Liver (tissue), 3 donors: ENCODE measurements at regions not wholly inside any gene's neighbourhood (a gene's known extent, or its start where the extent isn't known, plus 50 kb on each side); places are given as distances from the start of the nearest gene placed in this dataset.

Experiments
- ATF3 ChIP-seq: IDR thresholded peaks from 2 replicates; pipeline ENCODE4 v1.6.1; 2016; ENCODE audit warnings: antibody characterized with exemption
- HNF4G ChIP-seq: IDR thresholded peaks from 2 replicates; pipeline ENCODE4 v1.6.1; 2016; ENCODE audit warnings: antibody characterized with exemption
- JUND ChIP-seq, 2 donors: IDR thresholded peaks; 2 replicates each; pipeline ENCODE4 v1.6.1; 2016; ENCODE audit warnings: antibody characterized with exemption in 2 of 2
- RAD21 ChIP-seq, 2 donors: IDR thresholded peaks; 2 replicates each; pipeline ENCODE4 v1.6.1; 2016; ENCODE audit warnings: antibody characterized with exemption in 2 of 2, mild to moderate bottlenecking in 2 of 2
- SP1 ChIP-seq: IDR thresholded peaks from 2 replicates; pipeline ENCODE4 v1.6.1; 2018; ENCODE audit warnings: antibody characterized with exemption, mild to moderate bottlenecking
- TAF1 ChIP-seq: conservative IDR thresholded peaks from 2 replicates; pipeline ENCODE4 v1.6.1; 2016; ENCODE audit warnings: antibody characterized with exemption, mild to moderate bottlenecking
- YY1 ChIP-seq: IDR thresholded peaks from 2 replicates; pipeline ENCODE4 v1.6.1; 2016; ENCODE audit warnings: antibody characterized with exemption, mild to moderate bottlenecking
- TF ChIP-seq, protein P1 (sequence below): fragments of 150-350 bp; IDR thresholded peaks from 2 replicates; pipeline ENCODE4 v1.5.1; 2017; ENCODE audit warnings: improper control_type of control experiment, low read depth, low read length; ENCODE audit not compliant: missing input control
- TF ChIP-seq, protein P2 (sequence below): IDR thresholded peaks from 2 replicates; pipeline ENCODE4 v1.6.1; 2016; ENCODE audit warnings: antibody characterized with exemption
- TF ChIP-seq, protein P3 (sequence below): IDR thresholded peaks from 2 replicates; pipeline ENCODE4 v1.6.1; 2016; ENCODE audit warnings: antibody characterized with exemption, mild to moderate bottlenecking
- TF ChIP-seq, protein P4 (sequence below): IDR thresholded peaks from 2 replicates; pipeline ENCODE4 v1.6.1; 2016; ENCODE audit warnings: antibody characterized with exemption
- donor health status: healthy.
- donor health status: healthy.

GRCh38 chr1:199671684-199672083 is 355.8 kb upstream of the NR5A2 start:
- TF ChIP-seq, protein P1, sequence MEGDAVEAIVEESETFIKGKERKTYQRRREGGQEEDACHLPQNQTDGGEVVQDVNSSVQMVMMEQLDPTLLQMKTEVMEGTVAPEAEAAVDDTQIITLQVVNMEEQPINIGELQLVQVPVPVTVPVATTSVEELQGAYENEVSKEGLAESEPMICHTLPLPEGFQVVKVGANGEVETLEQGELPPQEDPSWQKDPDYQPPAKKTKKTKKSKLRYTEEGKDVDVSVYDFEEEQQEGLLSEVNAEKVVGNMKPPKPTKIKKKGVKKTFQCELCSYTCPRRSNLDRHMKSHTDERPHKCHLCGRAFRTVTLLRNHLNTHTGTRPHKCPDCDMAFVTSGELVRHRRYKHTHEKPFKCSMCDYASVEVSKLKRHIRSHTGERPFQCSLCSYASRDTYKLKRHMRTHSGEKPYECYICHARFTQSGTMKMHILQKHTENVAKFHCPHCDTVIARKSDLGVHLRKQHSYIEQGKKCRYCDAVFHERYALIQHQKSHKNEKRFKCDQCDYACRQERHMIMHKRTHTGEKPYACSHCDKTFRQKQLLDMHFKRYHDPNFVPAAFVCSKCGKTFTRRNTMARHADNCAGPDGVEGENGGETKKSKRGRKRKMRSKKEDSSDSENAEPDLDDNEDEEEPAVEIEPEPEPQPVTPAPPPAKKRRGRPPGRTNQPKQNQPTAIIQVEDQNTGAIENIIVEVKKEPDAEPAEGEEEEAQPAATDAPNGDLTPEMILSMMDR, result no peak
- no peak for TF ChIP-seq SP1
- TF ChIP-seq, protein P2, sequence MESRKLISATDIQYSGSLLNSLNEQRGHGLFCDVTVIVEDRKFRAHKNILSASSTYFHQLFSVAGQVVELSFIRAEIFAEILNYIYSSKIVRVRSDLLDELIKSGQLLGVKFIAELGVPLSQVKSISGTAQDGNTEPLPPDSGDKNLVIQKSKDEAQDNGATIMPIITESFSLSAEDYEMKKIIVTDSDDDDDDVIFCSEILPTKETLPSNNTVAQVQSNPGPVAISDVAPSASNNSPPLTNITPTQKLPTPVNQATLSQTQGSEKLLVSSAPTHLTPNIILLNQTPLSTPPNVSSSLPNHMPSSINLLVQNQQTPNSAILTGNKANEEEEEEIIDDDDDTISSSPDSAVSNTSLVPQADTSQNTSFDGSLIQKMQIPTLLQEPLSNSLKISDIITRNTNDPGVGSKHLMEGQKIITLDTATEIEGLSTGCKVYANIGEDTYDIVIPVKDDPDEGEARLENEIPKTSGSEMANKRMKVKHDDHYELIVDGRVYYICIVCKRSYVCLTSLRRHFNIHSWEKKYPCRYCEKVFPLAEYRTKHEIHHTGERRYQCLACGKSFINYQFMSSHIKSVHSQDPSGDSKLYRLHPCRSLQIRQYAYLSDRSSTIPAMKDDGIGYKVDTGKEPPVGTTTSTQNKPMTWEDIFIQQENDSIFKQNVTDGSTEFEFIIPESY, result no peak
- TF ChIP-seq, protein P3, sequence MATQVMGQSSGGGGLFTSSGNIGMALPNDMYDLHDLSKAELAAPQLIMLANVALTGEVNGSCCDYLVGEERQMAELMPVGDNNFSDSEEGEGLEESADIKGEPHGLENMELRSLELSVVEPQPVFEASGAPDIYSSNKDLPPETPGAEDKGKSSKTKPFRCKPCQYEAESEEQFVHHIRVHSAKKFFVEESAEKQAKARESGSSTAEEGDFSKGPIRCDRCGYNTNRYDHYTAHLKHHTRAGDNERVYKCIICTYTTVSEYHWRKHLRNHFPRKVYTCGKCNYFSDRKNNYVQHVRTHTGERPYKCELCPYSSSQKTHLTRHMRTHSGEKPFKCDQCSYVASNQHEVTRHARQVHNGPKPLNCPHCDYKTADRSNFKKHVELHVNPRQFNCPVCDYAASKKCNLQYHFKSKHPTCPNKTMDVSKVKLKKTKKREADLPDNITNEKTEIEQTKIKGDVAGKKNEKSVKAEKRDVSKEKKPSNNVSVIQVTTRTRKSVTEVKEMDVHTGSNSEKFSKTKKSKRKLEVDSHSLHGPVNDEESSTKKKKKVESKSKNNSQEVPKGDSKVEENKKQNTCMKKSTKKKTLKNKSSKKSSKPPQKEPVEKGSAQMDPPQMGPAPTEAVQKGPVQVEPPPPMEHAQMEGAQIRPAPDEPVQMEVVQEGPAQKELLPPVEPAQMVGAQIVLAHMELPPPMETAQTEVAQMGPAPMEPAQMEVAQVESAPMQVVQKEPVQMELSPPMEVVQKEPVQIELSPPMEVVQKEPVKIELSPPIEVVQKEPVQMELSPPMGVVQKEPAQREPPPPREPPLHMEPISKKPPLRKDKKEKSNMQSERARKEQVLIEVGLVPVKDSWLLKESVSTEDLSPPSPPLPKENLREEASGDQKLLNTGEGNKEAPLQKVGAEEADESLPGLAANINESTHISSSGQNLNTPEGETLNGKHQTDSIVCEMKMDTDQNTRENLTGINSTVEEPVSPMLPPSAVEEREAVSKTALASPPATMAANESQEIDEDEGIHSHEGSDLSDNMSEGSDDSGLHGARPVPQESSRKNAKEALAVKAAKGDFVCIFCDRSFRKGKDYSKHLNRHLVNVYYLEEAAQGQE, result no peak
- no peak for TF ChIP-seq TAF1
- TF ChIP-seq RAD21 (IDR thresholded peaks at IDR 0.05), result no peak
- TF ChIP-seq JUND (IDR thresholded peaks at IDR 0.05), result no peak
- TF ChIP-seq ATF3, result no peak
- TF ChIP-seq HNF4G, result no peak
- TF ChIP-seq, protein P4, sequence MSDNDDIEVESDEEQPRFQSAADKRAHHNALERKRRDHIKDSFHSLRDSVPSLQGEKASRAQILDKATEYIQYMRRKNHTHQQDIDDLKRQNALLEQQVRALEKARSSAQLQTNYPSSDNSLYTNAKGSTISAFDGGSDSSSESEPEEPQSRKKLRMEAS, result no peak
- TF ChIP-seq YY1, result no peak
